Heart right ventricle (tissue), 16 donors: ENCODE measurements at regions not wholly inside any gene's neighbourhood (a gene's known extent, or its start where the extent isn't known, plus 50 kb on each side); places are given as distances from the start of the nearest gene placed in this dataset.

ENCODE experiments used
- ATAC-seq, 8 donors: fragments of 200-7000 bp; cut with Tn5 transposase; one replicate each; pipeline ENCODE4 v1.9.1; 2020; ENCODE audit warnings: mild to moderate bottlenecking in 8 of 8, moderate library complexity in 8 of 8, moderate number of reproducible peaks in 1 of 8
- DNase-seq, 2 donors: peaks; one replicate each; pipeline ENCODE4 v3.0.0-alpha.2; 2020
- H3K27ac ChIP-seq, 10 donors: fragments of 200-600 bp; sonication (generic) in 2 of 10; one replicate each; pipeline versions ENCODE4 v1.5.0 to v1.8.0; 2020 to 2022; ENCODE audit warnings: mild to moderate bottlenecking in 3 of 10
- H3K27me3 ChIP-seq, 7 donors: fragments of 200-600 bp; one replicate each; pipeline ENCODE4 v1.8.0; 2021 to 2022; ENCODE audit warnings: mild to moderate bottlenecking in 2 of 7
- H3K36me3 ChIP-seq, 9 donors: fragments of 200-600 bp; sonication (generic) in 1 of 9; one replicate each; pipeline versions ENCODE4 v1.5.0 to v1.8.0; 2020 to 2022; ENCODE audit warnings: mild to moderate bottlenecking in 2 of 9
- H3K4me1 ChIP-seq, 9 donors: fragments of 200-600 bp; sonication (generic) in 1 of 9; one replicate each; pipeline versions ENCODE4 v1.5.0 to v1.8.0; 2020 to 2022; ENCODE audit warnings: mild to moderate bottlenecking in 4 of 9
- H3K4me3 ChIP-seq, 10 donors: fragments of 200-600 bp; sonication (generic) in 2 of 10; one replicate each; pipeline versions ENCODE4 v1.5.0 to v1.8.0; 2020 to 2022; ENCODE audit warnings: mild to moderate bottlenecking in 7 of 10, moderate library complexity in 2 of 10
- H3K9me3 ChIP-seq, 11 donors: fragments of 200-600 bp in 10 of 11; sonication (generic) in 2 of 11; one replicate each; pipeline versions ENCODE4 v1.5.0 to v1.8.0; 2013 to 2022; ENCODE audit warnings: mild to moderate bottlenecking in 2 of 11, control low read depth in 1 of 11, moderate library complexity in 1 of 11
- CTCF ChIP-seq, 9 donors: fragments of 200-600 bp; sonication (generic) in 2 of 9; IDR thresholded peaks; one replicate each; pipeline versions ENCODE4 v1.5.0 to v1.8.0; 2021 to 2022; ENCODE audit warnings: antibody characterized with exemption in 9 of 9, mild to moderate bottlenecking in 5 of 9, moderate library complexity in 1 of 9
- WGBS, 2 donors: extraction: QIAGEN DNeasy Blood & Tissue Kit; methylation state at CpG; one replicate each; pipeline ENCODE4 v1.1.7; 2013; ENCODE audit warnings: inconsistent platforms in 1 of 2; 5-methylcytosine and 5-hydroxymethylcytosine counted together
- intact Hi-C, 10 donors: fragments of 100-400 bp; cut with DNase I; formaldehyde crosslinking; loops; one replicate each; pipeline versions ENCODE4 v1.11.1 to v1.14.2; 2022
- donor health status: Arrhythmogenic right ventricular cardiomyopathy.
- donor health status: ischemic (EF 13 %, LVEDD 7.1; RV severe dilation, severe dysfunction).
- donor health status: healthy with polysubstance abuse.
- donor health status: DM: no; HTN: yes; CAD: no.
- donor health status: DM: no; HTN: no; CAD: no.
- donor health status: ischemic (EF 25% LVEDD 6.9; RV normal size, moderate dysfunction).
- donor health status: ischemic (EF 25% LVEDD 5.7; RV mildly dilated, moderate dysfunction).
- donor health status: healthy.
- donor health status: DM: yes; HTN: yes; CAD: no.
- donor health status: Ischemic cardiomyopathy.
- donor health status: ischemic (EF 35%, LVEDD 5.7; RV mildly dilated, moderate dysfunction).
- donor health status: nonischemic (EF 11% LVEDD 7.7; RV severe dilation, severe dysfunction).
- donor health status: DM: yes; HTN: yes; CAD: no.
- donor health status: PGD.
- donor health status: ischemic (EF 29% LVEDD 5.4; RV normal size, mild dysfunction).
- donor health status: nonischemic (EF 23%, LVEDD 6.1; RV moderate dilation, normal function).

GRCh38 chr16:5234295-5235050, 136.9 kb upstream of the EEF2KMT start:
- intact Hi-C loops = loop anchor here in 5 of 10 donors (5.0 to 10.0 kb wide), 3 partner anchors 380 to 1410 kb away; no protein-coding TSS in a partner anchor

GRCh38 chr16:5231246-5231759, 133.7 kb upstream of the EEF2KMT start:
- H3K27ac ChIP-seq = no peak overlapping the region
- TF ChIP-seq CTCF (IDR thresholded peaks at IDR 0.05) = no peak
- peaks cover 0 to 6% (median 0%) of the 10 kb centered on the region in 11 donors for H3K9me3 ChIP-seq
- H3K4me3 ChIP-seq = no peak overlapping the region
- H3K27me3 ChIP-seq = peaks cover 0 to 37% (median 8%) of the 10 kb centered on the region in 7 donors
- no peaks in the 10 kb centered on the region for H3K36me3 ChIP-seq
- 69 to 71% methylated on average over 5 of the region's 5 CpGs for WGBS, 2 donors
- no peaks in the 10 kb centered on the region for H3K4me1 ChIP-seq
- intact Hi-C loops = loop anchor here in 2 of 10 donors (10.0 kb wide), 2 partner anchors 383 to 1413 kb away; no protein-coding TSS in a partner anchor
- ATAC-seq (no peak), DNase-seq (no peak)

More at GRCh38 chr16:5234295-5235050, 136.9 kb upstream of the EEF2KMT start:
- H3K4me1 ChIP-seq = no peaks in the 10 kb centered on the region
- TF ChIP-seq CTCF (IDR thresholded peaks at IDR 0.05) = no peak
- H3K4me3 ChIP-seq = no peak overlapping the region
- H3K27me3 ChIP-seq = peaks cover 0 to 38% (median 20%) of the 10 kb centered on the region in 7 donors
- DNase-seq = no peak
- 71 to 73% methylated on average over 21 of the region's 21 CpGs for WGBS, 2 donors
- H3K9me3 ChIP-seq = peaks cover 0 to 6% (median 0%) of the 10 kb centered on the region in 11 donors
- H3K27ac ChIP-seq = no peak overlapping the region
- no peak for ATAC-seq
- H3K36me3 ChIP-seq = no peaks in the 10 kb centered on the region

DNA sequence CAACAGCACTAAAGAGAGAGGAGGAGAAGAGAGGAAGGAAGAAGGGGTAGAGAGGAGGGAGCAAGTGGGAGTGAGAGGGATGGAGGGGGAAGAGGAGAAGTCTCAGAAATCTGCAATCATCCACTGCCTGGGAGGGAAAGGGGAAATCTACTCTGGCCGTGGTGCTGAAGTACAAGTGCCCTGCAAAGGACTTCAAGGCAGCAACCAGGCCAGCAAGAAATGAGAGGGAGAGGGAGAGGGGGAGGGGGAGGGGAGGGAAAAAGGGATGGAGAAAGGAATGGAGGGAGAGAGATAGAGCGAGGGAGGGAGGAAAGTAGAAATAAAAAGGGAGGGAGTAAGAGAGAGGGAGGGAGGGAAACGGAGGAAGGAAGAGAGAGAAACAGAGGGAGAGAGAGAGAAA, 130.8 kb upstream of the EEF2KMT start:
- TF ChIP-seq CTCF (IDR thresholded peaks at IDR 0.05) = no peak
- WGBS, 2 donors = 15 to 21% methylated on average over 3 of the region's 3 CpGs

DNA sequence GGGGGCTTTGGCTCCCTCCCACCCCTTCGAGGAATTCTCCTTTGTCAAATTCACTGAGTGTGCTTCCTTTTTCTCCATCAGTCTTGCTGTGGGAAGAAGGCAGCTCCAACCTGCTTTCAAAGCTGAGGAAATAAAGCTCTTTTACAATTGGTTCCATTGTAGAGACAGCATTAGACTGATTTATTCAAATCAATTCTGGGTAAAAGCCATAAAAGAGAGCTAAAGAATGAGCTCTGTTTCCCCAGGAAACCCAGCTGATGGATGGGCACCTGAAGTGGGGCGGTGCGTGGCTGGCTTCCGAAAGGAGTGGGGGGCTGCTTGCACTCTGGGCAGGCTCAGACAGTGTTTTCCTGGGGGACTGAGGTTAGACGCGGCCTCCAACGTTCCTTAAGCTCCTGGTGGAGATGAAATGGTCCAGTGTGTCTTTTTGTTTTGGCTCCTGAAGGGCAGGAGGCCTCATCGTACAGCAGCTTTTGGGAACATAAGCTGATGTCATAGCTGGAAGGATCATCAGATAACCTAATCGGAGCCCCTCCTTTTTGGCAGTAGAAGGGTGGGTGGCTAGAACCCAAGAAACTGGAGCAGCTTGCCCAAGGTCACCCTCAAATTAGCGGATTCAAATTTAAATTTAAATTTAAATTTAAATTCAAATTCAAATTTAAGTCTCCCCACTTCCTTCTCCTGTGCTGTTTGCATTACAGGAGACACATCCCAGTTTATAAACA, 128.5 kb upstream of the EEF2KMT start:
- no peak for DNase-seq
- intact Hi-C loops = loop anchor here in 1 of 10 donors (5.0 kb wide), 1 partner anchor 49 kb away; no protein-coding TSS in a partner anchor
- Histone ChIP-seq H3K27ac (no peak overlapping the region), H3K4me3 (no peak overlapping the region), H3K4me1 (no peaks in the 10 kb centered on the region), H3K27me3 (peaks cover 0 to 27% (median 15%) of the 10 kb centered on the region in 7 donors), H3K9me3 (peaks cover 0 to 3% (median 0%) of the 10 kb centered on the region in 11 donors), H3K36me3 (no peaks in the 10 kb centered on the region)
- 46 to 50% methylated on average over 10 of the region's 10 CpGs for WGBS, 2 donors
- no peak for ATAC-seq
- no peak for TF ChIP-seq CTCF (IDR thresholded peaks at IDR 0.05)

More for the DNA sequence above, 130.8 kb upstream of the EEF2KMT start:
- Histone ChIP-seq H3K27ac (no peak overlapping the region), H3K9me3 (peaks cover 0 to 6% (median 0%) of the 10 kb centered on the region in 11 donors), H3K4me3 (no peak overlapping the region), H3K27me3 (peaks cover 0 to 47% (median 18%) of the 10 kb centered on the region in 7 donors), H3K36me3 (no peaks in the 10 kb centered on the region), H3K4me1 (no peaks in the 10 kb centered on the region)
- ATAC-seq = no peak
- intact Hi-C loops = loop anchor here in 1 of 10 donors (5.0 kb wide), 1 partner anchor 51 kb away; no protein-coding TSS in a partner anchor
- DNase-seq = no peak
